ENCODE measurements at regions not wholly inside any gene's neighbourhood (a gene's known extent, or its start where the extent isn't known, plus 50 kb on each side); places are given as distances from the start of the nearest gene placed in this dataset.

GRCh38 chr20:24332956-24333355 is 136.5 kb upstream of the SYNDIG1 start:
- no peak for DNase-seq

GRCh38 chr20:24331939-24332338 is 137.5 kb upstream of the SYNDIG1 start:
- DNase-seq, result no peak

GRCh38 chr20:24328901-24329300 is 140.5 kb upstream of the SYNDIG1 start:
- no peak for DNase-seq

- no peak for DNase-seq
These were observed 147.5 kb upstream of the SYNDIG1 start for GRCh38 chr20:24321973-24322372.

GRCh38 chr20:24318569-24319352 is 150.7 kb upstream of the SYNDIG1 start:
- no peak for DNase-seq

GRCh38 chr20:24317224-24317623 is 152.2 kb upstream of the SYNDIG1 start:
- DNase-seq, result no peak

- no peak for DNase-seq
These were observed 152.7 kb upstream of the SYNDIG1 start for GRCh38 chr20:24316731-24317130.

- no peak for DNase-seq
These were observed 155.4 kb upstream of the SYNDIG1 start for GRCh38 chr20:24314053-24314452.

GRCh38 chr20:24309596-24309995 is 159.8 kb upstream of the SYNDIG1 start:
- DNase-seq, result no peak

- no peak for DNase-seq
These were observed 164.1 kb upstream of the SYNDIG1 start for GRCh38 chr20:24305371-24305770.

- no peak for DNase-seq
These were observed 165.1 kb upstream of the SYNDIG1 start for GRCh38 chr20:24304291-24304690.

GRCh38 chr20:24303393-24304170 is 165.8 kb upstream of the SYNDIG1 start:
- DNase-seq, result no peak

- DNase-seq, result no peak
These were observed 171.4 kb upstream of the SYNDIG1 start for GRCh38 chr20:24297993-24298392.

GRCh38 chr20:24296477-24297261 is 172.8 kb upstream of the SYNDIG1 start:
- DNase-seq, result no peak

GRCh38 chr20:24291014-24291413 is 178.4 kb upstream of the SYNDIG1 start:
- DNase-seq, result no peak

GRCh38 chr20:24289737-24290481 is 179.5 kb upstream of the SYNDIG1 start:
- DNase-seq, result no peak

GRCh38 chr20:24283186-24283585 is 186.2 kb upstream of the SYNDIG1 start:
- DNase-seq, result no peak

- DNase-seq, result no peak
These were observed 192.2 kb upstream of the SYNDIG1 start for GRCh38 chr20:24277196-24277595.

GRCh38 chr20:24275946-24276705 is 193.3 kb upstream of the SYNDIG1 start:
- DNase-seq, result no peak

- no peak for DNase-seq
These were observed 196.2 kb upstream of the SYNDIG1 start for GRCh38 chr20:24273251-24273650.

GRCh38 chr20:24261351-24261750 is 208.1 kb upstream of the SYNDIG1 start:
- DNase-seq, result no peak

GRCh38 chr20:24257171-24257570 is 212.3 kb upstream of the SYNDIG1 start:
- no peak for DNase-seq
